ENCODE measurements at regions not wholly inside any gene's neighbourhood (a gene's known extent, or its start where the extent isn't known, plus 50 kb on each side); places are given as distances from the start of the nearest gene placed in this dataset.
"Not testable (repeated sequence)": the region's sequence is repeated elsewhere in the genome, so short reads cannot be mapped to it uniquely, and the experiment has no call there.

DNA sequence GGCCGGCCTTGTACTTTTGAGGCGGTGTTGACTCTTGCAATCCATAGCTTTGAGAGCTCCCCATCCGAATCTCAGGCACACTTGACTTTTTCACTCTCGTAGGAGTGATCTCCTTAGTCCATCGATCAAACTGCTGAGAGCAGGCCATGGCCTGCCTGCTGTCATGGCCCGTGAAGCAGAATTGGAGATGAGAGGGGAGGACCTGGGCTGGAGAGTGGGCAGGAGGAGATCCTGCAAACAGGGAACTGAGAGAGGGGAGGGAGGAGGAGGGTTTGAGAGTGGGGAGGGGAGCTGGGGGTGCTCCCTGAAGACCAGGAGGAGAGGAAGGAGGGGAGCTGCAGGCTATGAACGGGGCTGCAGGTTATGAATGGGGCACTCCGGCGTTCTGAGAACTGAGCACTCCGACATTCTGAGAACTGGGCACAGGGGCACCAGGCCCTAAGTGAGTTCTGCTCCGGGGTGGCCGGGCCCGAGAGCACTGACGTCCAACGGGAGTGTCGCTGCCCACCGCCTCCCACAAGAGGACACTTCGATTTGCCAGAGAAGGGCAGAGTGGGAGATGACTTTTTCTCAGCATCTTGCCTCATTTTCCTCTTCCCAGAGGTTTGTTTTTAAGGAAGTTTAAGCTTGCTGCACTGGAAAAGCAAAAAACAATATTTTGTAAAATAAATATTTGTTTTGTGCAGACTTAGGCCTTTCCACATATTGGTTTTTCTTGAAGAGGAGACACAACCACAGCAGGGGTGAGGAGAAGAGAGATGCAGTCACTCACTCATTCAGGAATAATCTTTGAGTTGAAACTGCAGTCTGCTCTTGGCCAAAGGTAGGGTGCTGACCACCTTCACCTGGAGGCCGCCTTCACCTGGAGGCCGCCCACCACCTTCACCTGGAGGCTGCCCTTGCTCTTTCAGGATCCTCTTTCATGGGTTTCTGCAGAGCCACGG is 194.2 kb downstream of the NPIPB11 start:
- DNase-seq: not testable (repeated sequence)

DNA sequence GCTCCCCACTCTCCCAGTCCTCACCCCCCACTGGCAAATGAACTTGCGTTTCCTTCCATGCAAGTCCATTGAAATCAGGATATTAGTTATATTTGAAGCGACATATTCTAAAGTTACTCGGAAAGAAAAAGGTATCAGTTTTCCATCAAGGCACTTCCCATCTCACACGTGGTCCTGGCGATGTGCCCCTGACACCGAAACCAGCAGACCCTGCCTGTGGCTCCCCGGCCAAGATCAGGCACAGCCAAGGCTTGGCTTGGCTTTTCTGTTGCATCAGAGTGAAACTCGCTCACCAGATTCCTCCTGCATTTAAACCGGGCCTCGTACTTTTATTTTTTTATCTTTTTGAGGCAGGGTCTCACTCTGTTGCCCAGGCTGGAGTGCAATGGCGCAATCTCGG is 195.1 kb downstream of the NPIPB11 start:
- not testable (repeated sequence) for DNase-seq

DNA sequence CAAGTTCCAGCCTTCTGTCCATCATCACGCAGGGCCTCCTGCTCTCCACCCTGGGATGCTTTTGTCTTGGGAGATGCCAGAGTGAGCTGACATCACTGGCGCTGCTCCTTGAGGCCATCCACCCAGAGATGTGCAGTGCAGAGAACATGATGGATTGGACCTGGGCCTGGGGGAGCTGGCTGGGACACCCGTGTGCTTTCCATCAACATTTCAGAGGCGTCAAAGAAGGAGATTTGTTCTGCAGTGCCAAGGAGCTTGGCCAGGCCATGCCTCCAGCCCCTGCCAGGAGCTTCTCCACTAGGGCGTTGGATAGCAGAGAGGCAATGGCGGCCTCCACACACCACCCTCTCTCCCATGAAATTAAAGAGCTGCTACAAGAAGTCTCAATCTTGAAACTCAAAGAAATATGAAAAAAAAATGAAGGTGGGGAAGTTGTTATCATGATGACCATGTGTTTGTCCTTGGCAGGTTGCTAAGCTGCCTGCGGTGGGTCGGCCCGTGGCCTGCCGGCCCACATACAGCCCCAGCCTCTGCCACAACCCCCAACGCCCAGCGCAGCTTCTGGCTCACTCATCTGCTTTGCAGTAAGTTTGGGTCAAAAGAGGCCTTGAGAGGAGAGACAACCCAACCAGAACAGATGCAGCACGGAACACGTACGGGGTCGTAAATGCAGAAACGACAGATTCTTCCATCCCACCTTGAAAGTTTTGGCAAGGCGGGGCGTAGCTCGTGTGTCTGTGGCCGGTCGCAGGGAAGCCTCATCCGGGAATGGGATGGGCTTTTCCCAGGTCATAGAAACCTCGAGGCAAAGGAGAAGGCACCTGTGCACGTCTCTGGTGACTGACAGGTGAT is 196.0 kb downstream of the NPIPB11 start:
- not testable (repeated sequence) for DNase-seq

DNA sequence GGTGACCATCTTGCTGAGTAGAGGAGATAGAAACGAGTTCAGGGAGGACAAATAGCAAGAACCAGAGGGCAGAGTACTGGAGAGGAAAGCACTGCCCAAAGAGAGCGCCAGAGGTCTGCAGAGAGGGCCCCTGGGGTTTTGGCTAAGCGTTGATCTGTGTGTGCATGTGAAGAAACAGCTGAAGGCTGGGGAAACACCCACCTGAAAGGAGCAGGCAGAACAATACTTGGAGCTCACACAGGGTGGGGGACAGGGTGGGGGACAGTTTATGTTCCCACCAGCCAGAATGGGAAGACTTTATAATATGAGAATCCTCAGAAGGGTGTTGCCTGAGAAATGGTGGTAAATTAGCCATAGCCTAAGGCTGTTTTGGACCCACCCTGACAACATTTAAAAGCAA is 200.4 kb downstream of the NPIPB11 start:
- not testable (repeated sequence) for DNase-seq

DNA sequence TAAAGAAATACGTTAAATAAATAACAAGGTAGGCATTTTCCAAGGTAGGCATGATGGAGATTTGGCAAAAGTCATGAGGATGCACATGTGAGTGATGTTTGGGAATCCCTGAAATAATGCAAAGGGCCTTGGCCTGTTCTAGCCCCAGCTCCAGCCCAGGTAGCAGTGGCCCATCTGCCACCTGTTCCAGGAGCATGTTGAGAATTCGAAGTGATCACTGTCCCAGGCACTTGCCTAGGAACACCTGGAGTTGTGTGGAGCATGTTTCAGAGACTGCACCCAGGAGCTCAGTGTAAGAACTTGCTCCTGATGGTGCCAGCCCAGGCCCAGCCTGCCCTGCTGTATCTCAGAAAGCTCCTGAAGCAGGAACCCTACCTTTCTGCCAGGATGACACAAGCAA is 201.4 kb downstream of the NPIPB11 start:
- DNase-seq: not testable (repeated sequence)

DNA sequence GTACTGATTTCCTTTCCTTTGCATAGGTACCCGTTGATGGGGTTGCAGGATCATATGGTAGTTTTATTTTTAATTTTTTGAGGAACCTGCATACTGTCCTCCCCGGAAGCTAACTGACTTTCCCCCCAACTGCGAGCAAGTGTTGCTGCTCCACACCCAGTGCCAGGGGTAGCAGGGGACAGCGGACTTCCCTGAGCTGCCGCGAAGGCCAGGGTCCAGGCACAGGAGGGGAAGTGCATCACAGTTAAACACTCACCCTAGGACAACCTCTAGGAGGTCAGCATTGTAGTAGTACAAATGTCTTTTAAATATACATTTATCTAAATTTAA is 201.7 kb downstream of the NPIPB11 start:
- no peak for DNase-seq

DNA sequence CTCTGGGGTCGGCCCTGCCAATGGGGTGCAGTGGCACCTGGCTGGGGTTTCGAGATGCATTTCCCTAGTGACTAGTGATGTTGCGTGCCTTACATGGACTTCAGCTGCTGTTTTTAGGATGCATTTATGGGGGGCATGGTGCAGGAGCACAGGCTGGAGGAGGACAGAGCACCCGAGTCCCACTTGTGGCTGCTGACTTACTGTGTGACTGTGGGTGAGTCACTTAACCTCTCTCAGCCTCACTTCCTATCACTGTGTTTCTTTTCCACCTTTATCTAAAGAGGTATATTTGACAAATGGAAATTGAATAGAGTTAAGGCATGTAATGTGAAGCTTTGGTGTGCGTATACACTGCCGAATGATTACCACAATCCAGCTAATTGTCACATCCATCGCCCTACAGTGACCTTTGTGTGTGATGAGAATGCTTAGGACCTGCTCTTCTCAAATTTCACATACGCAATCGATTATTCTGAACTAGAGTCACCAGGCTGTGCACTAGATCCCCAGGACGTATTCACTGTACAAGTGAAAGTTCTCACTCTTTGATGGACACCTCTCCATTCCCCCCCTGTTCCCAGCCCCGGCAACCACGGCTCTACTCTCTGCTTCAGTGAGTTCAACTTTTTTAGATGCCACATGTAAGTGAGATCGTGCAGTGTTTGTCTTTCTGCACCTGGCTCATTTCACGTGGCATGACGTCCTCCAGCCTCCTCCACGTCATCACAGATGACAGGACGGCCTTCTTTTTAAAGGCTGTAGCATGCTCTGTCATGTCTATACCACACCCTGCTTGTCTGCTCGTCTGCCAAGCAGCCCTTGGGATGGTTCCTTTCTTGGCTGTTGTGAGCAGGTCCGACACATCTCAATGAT is 202.3 kb downstream of the NPIPB11 start:
- DNase-seq: not testable (repeated sequence)

DNA sequence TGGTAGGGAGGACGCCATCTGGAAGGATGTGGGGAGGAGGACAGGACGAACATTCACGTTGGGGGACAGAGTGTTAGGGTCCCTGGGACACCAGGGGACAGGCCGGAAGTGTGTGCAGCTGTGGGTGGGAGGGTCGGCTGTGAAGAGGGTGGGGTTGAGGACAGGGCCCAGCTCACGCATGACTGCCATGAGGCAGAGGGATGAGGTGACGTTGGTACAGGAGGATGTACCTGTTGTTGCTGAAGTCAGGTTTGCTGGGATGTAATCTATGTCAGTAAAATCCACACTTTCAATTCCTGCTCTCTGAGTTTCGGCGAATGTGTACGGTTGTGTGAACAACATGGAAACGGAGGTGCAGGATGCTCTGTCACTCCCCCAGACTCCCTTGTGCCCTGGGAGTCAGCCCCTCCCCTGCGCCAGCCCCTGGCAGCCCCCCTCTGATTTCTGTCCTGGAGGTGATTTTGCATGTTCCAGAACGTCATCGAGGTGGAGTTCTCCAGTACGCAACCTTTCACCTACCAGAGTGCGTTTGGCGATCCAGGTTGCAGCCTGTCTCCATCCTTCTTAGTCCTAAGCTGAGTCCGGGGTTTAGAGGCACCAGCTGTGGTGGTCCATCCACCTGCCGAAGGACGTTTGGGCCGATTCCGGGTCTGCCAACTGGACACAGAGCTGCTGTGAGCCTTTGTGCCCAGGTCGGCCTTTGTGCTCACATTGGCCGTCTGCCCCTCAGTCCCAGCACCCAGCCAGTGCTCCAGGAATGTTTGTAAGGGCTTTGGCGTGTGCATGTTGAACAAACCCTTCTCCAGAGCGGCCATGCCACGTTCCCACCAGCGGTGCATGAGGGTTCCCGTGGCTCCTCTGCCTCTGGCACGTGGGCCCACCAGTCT is 203.2 kb downstream of the NPIPB11 start:
- not testable (repeated sequence) for DNase-seq

DNA sequence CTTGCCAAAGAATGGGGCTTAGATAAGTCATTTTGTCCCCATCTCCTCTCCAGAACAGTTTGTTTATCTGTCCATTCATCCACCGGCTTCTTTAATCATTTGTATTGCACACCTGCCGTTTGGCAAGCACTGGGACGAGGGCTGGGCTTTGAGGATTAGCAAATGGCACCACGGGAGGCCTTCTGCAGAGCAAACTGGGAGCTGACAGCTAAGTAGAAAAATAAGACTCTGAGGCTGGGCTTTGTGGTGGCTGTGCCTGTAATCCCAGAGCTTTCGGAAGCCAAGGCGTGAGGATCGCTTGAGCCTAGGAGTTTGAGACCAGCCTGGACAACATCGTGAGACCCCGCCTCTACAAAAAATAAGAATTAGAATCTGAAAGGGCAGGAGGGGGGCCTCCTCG is 203.9 kb downstream of the NPIPB11 start:
- peak; percentile 76 for DNase-seq

DNA sequence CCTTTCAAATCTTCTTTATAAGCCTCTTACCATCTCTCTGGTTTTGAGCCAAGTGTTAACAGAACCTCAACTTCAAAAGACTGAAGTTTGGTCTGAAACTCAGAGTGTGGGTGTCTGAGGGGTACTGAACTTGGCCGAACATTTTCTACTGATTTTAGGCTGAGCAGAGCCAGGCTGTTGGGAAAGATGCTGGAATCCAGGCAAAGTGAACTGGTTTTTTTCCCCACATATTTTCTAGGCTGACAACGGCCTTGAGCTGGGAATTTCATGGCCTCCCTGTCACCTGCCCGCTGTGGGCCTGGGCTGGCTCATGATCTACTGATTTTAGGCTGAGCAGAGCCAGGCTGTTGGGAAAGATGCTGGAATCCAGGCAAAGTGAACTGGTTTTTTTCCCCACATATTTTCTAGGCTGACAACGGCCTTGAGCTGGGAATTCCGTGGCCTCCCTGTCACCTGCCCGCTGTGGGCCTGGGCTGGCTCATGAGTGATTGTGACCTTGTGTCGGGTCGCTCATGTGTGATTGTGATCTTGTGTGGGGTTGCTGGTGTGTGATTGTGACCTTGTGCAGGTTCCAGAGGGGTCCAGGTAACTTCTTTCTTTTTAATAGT is 204.4 kb downstream of the NPIPB11 start:
- not testable (repeated sequence) for DNase-seq

DNA sequence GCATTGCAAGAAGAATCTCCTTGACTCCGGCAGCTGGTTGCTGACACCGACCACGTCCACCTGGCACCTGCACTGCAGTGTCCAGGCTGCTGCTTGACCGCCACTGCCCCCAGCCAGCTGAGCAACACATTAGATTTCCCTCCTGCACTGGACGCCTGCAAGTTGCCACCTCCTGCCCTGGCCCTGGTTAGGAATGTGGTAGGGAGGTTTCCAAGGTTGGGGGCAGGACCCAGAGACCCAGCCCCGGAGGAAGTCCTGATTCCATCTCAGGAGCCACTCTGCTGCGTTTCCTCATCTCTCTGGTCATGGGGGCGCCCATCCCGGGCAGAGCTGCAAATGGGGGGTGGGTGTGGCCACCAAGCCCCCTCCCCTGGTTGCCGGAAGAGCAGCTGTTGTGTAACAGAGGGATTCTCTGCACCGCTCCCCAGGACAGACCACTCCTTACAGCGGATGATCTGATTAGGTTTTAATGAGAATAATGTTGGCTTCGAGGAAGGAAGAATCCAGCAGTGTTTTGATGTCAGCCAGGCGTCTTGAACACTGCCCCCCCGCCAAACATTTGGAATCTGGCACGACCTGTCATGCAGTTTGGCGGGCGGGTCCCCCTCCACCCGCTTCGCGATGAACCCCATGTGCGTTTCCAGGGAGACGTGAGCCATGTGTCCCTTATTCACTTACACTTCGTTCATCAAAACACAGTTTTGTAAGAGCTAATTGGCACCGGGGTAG is 205.1 kb downstream of the NPIPB11 start:
- DNase-seq: peak; percentile 57

DNA sequence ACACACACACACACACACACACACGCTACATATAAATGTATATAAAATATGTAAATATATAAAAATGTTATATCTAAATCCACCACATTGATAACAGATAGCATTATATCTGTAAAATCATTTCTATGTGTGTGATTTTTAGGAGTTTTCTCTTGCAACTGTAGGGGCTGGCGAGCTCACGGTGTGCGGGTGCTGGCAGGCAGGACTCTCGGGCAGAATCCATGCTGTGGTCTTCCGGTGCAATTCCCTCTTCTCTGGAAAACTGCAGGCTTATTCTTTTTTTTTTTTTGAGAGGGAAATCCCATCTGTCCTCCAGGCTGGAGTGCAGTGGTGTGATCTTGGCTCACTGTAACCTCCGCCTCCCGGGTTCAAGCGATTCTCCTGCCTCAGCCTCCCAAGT is 205.8 kb downstream of the NPIPB11 start:
- DNase-seq: not testable (repeated sequence)

DNA sequence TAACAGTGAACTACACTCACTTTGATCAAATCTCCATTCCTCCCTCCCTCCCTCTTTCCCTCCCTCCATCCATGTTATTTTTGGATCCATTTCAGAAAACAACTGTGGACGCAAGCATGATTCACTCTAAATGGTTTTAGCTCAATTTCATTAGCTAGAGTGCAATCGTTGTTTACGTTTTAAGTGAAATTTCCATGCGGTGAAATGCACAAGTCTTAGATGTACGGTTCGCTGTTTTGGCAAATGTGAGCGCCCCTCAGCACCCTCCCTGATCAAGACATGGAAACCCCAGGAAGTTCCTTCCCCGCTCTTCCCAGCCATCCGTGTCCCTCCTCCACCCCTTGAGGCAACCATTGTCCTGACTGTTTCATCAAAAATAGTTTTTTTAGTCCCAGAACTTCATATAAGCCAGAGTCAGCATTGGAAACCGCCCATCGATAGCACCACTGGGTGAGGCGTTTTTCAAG is 206.3 kb downstream of the NPIPB11 start:
- not testable (repeated sequence) for DNase-seq

DNA sequence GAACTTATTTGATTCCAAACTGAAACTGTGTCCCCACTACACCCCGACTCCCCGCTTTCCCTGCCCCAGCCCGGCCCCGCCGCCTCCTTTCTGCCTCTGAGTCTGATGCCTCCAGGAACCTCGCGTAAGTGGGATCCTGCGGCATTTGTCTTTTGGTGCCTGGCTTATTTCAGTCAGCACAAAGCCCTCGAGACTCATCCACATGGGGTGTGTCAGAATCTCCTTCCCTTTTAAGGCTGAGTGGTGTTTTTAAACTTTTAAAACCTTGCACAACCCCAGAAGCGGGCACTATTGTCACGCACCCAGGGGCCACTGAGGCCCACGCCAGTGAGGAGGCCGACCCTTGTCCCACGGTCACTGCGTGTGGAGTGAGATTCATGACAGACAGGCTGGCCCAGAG is 206.9 kb downstream of the NPIPB11 start:
- not testable (repeated sequence) for DNase-seq

DNA sequence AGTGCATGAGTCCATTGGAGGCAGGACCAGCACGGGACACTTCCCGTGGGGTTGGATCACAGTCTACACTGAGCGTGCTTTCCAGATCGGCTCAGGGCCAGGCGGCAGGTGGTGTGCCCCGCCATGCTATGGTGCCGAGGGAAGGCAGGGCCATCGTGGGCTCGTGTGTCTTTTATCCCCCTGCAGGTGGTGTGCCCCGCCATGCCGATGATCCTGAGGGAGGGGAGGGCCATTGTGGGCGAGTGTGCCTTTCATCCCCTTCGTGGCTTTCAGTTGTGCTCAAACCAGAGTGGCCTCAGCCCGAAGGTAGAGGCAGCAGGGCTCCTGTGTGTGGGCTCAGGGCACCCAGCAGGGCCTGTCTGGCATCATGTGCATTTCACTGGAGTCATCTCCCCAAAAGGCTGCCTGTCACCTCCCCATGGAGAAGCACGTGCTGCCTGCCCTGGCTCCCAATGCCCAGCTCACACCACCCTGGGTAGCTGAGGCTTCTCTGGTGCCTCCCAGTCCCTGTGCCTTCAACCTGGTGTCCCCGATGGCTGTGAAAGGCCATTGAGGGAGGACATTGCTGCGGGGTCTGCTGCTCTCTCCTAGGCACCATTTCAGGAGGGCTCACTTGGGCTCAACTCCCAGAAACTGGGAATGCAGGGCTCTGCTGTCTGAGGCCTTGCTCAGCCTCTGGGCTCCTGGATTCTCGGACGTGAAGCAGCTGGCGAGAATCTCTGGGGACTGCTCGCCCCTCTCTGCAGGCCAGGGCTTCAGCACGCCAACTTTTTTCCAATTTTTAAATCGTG is 207.6 kb downstream of the NPIPB11 start:
- DNase-seq: no peak

DNA sequence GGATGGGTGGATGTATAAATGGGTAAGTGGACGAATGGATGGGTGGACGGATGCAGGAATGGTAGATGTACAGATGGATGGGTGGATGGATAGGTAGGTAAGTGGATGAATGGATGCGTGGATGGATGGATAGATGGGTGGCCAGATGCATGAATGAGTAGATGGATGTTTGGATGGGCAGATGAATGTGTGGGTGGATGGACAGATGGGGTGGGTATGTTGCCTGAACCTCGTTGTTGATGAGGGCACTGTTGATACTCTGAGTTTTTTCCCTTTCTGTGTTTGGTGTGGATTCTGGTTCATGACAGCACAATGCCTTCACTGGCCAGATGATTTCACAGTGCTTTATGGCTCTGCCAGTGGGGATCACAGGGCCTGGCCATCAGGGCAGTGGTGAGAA is 208.3 kb downstream of the NPIPB11 start:
- DNase-seq: no peak

DNA sequence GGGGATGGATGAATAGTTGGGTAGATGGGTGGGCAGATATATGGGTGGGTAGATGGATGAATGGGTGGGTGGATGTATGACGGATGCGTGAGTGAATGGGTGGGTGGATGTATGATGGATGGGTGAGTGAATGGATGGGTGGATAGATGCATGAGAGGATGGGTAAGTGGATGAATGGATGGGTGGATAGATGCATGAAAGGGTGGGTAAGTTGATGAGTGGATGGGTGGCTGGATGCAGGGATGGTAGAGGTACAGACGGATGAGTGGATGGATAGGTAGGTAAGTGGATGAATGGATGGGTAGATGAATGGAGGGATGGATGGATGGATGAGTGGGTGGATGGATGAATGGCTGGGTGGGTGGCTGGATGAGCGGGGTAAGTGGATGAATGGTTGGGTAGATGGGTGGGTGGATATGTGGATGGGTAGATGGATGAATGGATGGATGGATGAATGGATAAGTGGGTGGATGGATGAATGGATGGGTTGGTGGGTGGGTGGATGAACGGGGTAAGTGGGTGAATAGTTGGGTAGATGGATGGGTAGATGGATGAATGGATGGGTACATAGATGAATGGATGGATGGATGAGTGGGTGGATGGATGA is 208.9 kb downstream of the NPIPB11 start:
- DNase-seq: not testable (repeated sequence)

DNA sequence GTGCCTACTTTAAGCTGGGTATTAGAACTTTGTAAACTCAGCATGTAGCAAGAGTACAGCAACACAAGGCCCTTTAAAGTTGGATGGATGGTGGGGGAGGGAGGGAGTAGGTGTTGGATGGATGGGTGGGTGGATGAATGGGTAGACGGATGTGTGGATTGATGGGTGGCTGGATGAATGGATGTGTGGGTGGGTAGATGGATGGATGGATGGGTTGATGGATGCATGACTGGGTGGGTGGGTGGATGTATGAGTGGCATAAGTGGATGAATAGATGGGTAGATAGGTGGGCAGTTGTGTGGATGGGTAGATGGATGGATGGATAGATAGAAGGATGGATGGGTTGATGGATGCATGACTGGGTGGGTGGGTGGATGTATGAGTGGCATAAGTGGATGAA is 209.8 kb downstream of the NPIPB11 start:
- DNase-seq: not testable (repeated sequence)
